HG03520 (cell line): ENCODE measurements at regions not wholly inside any gene's neighbourhood (a gene's known extent, or its start where the extent isn't known, plus 50 kb on each side); places are given as distances from the start of the nearest gene placed in this dataset.
"Not testable (repeated sequence)": the region's sequence is repeated elsewhere in the genome, so short reads cannot be mapped to it uniquely, and the experiment has no call there.

Experiments
- ATAC-seq: cut with Tn5 transposase; IDR thresholded peaks from one replicate; pipeline ENCODE4 v1.9.1; 2021; ENCODE audit warnings: mild to moderate bottlenecking, moderate library complexity; ENCODE audit not compliant: unreplicated experiment

- not testable (repeated sequence) for ATAC-seq
Measured at GRCh38 chr7:131808156-131808555, 251.7 kb upstream of the PODXL start.

GRCh38 chr7:131803816-131804215, 247.4 kb upstream of the PODXL start:
- no peak for ATAC-seq

GRCh38 chr7:131802195-131802864, 245.9 kb upstream of the PODXL start:
- ATAC-seq: no peak

- ATAC-seq: no peak
Measured at GRCh38 chr7:131800531-131800930, 244.1 kb upstream of the PODXL start.

GRCh38 chr7:131800008-131800407, 243.6 kb upstream of the PODXL start:
- no peak for ATAC-seq

GRCh38 chr7:131797841-131798240, 241.4 kb upstream of the PODXL start:
- no peak for ATAC-seq

GRCh38 chr7:131795400-131795799, 239.0 kb upstream of the PODXL start:
- ATAC-seq: no peak

GRCh38 chr7:131792311-131792710, 235.9 kb upstream of the PODXL start:
- no peak for ATAC-seq

- no peak for ATAC-seq
Measured at GRCh38 chr7:131787101-131787500, 230.7 kb upstream of the PODXL start.

GRCh38 chr7:131786204-131786603, 229.8 kb upstream of the PODXL start:
- ATAC-seq: no peak

GRCh38 chr7:131778601-131779000, 222.2 kb upstream of the PODXL start:
- no peak for ATAC-seq

GRCh38 chr7:131774419-131775220, 218.2 kb upstream of the PODXL start:
- no peak for ATAC-seq

- no peak for ATAC-seq
Measured at GRCh38 chr7:131773413-131773812, 217.0 kb upstream of the PODXL start.

GRCh38 chr7:131769241-131769640, 212.8 kb upstream of the PODXL start:
- no peak for ATAC-seq

GRCh38 chr7:131767591-131767990, 211.2 kb upstream of the PODXL start:
- ATAC-seq: no peak

- ATAC-seq: no peak
Measured at GRCh38 chr7:131765575-131765974, 209.1 kb upstream of the PODXL start.

- ATAC-seq: no peak
Measured at GRCh38 chr7:131764143-131764775, 207.8 kb upstream of the PODXL start.

- ATAC-seq: no peak
Measured at GRCh38 chr7:131762753-131763152, 206.3 kb upstream of the PODXL start.

GRCh38 chr7:131755801-131756200, 199.4 kb upstream of the PODXL start:
- ATAC-seq: not testable (repeated sequence)

GRCh38 chr7:131753620-131754222, 197.3 kb upstream of the PODXL start:
- no peak for ATAC-seq

- no peak for ATAC-seq
Measured at GRCh38 chr7:131747658-131748232, 191.3 kb upstream of the PODXL start.
